ENCODE measurements at regions not wholly inside any gene's neighbourhood (a gene's known extent, or its start where the extent isn't known, plus 50 kb on each side); places are given as distances from the start of the nearest gene placed in this dataset.

- H3K27ac Mint-ChIP-seq: no peak overlapping the region
- no peak overlapping the region for H3K27ac ChIP-seq (ENCODE audit: low read depth, low read length)
- H3K4me1 ChIP-seq (ENCODE audit: insufficient read depth, low read length): no peaks in the 10 kb centered on the region
- peaks cover 7 to 32% of the 10 kb centered on the region in 2 donors for H3K27me3 Mint-ChIP-seq
- H3K36me3 Mint-ChIP-seq: no peaks in the 10 kb centered on the region
- H3K4me1 Mint-ChIP-seq: no peaks in the 10 kb centered on the region
- DNase-seq: no peak
- H3K4me3 Mint-ChIP-seq: no peak overlapping the region
- H3K36me3 ChIP-seq (ENCODE audit: insufficient read depth, low read length): no peaks in the 10 kb centered on the region
- CTCF ChIA-PET: no interaction called here
- POLR2A ChIA-PET: no interaction called here
- no peaks in the 10 kb centered on the region for H3K27me3 ChIP-seq (ENCODE audit: insufficient read depth, low read length, poor library complexity, severe bottlenecking)
- H3K9me3 Mint-ChIP-seq: no peaks in the 10 kb centered on the region
- H3K9me3 ChIP-seq (ENCODE audit: low read length): no peaks in the 10 kb centered on the region
- H3K4me3 ChIP-seq (ENCODE audit: low read length): no peak overlapping the region
Observed at GRCh38 chr7:36078816-36079360, 74.2 kb upstream of the EEPD1 start.

- Mint-ChIP-seq H3K27me3 (peaks cover 7 to 29% of the 10 kb centered on the region in 2 donors), H3K4me1 (no peaks in the 10 kb centered on the region), H3K4me3 (no peak overlapping the region), H3K36me3 (no peaks in the 10 kb centered on the region), H3K9me3 (no peaks in the 10 kb centered on the region), H3K27ac (no peak overlapping the region)
- CTCF ChIA-PET: no interaction called here
- no peak overlapping the region for H3K4me3 ChIP-seq (ENCODE audit: low read length)
- H3K9me3 ChIP-seq (ENCODE audit: low read length): no peaks in the 10 kb centered on the region
- H3K36me3 ChIP-seq (ENCODE audit: insufficient read depth, low read length): no peaks in the 10 kb centered on the region
- POLR2A ChIA-PET: no interaction called here
- H3K27ac ChIP-seq (ENCODE audit: low read depth, low read length): no peak overlapping the region
- no peak for DNase-seq
- no peaks in the 10 kb centered on the region for H3K27me3 ChIP-seq (ENCODE audit: insufficient read depth, low read length, poor library complexity, severe bottlenecking)
- H3K4me1 ChIP-seq (ENCODE audit: insufficient read depth, low read length): no peaks in the 10 kb centered on the region
Observed at GRCh38 chr7:36079446-36080025, 73.5 kb upstream of the EEPD1 start.

- CTCF ChIA-PET: no interaction called here
- Histone ChIP-seq H3K27ac (ENCODE audit: low read depth, low read length) (no peak overlapping the region), H3K27me3 (ENCODE audit: insufficient read depth, low read length, poor library complexity, severe bottlenecking) (no peaks in the 10 kb centered on the region), H3K9me3 (ENCODE audit: low read length) (no peaks in the 10 kb centered on the region), H3K4me1 (ENCODE audit: insufficient read depth, low read length) (no peaks in the 10 kb centered on the region), H3K36me3 (ENCODE audit: insufficient read depth, low read length) (no peaks in the 10 kb centered on the region), H3K4me3 (ENCODE audit: low read length) (no peak overlapping the region)
- Mint-ChIP-seq H3K27ac (no peak overlapping the region), H3K27me3 (peaks cover 6 to 29% of the 10 kb centered on the region in 2 donors), H3K4me1 (no peaks in the 10 kb centered on the region), H3K36me3 (no peaks in the 10 kb centered on the region), H3K9me3 (no peaks in the 10 kb centered on the region), H3K4me3 (no peak overlapping the region)
- no peak for DNase-seq
- POLR2A ChIA-PET: no interaction called here
Observed at GRCh38 chr7:36080843-36081242, 72.2 kb upstream of the EEPD1 start.

GRCh38 chr7:36082216-36082615, 70.8 kb upstream of the EEPD1 start:
- no peaks in the 10 kb centered on the region for H3K9me3 Mint-ChIP-seq
- Histone ChIP-seq H3K4me3 (ENCODE audit: low read length) (no peak overlapping the region), H3K36me3 (ENCODE audit: insufficient read depth, low read length) (no peaks in the 10 kb centered on the region), H3K4me1 (ENCODE audit: insufficient read depth, low read length) (no peaks in the 10 kb centered on the region), H3K27ac (ENCODE audit: low read depth, low read length) (no peak overlapping the region), H3K9me3 (ENCODE audit: low read length) (no peaks in the 10 kb centered on the region), H3K27me3 (ENCODE audit: insufficient read depth, low read length, poor library complexity, severe bottlenecking) (no peaks in the 10 kb centered on the region)
- CTCF ChIA-PET: no interaction called here
- H3K36me3 Mint-ChIP-seq: no peaks in the 10 kb centered on the region
- POLR2A ChIA-PET: no interaction called here
- no peak for DNase-seq
- no peaks in the 10 kb centered on the region for H3K4me1 Mint-ChIP-seq
- H3K27me3 Mint-ChIP-seq: peaks cover 6 to 29% of the 10 kb centered on the region in 2 donors
- H3K4me3 Mint-ChIP-seq: no peak overlapping the region
- H3K27ac Mint-ChIP-seq: no peak overlapping the region

- no peak overlapping the region for H3K27ac ChIP-seq (ENCODE audit: low read depth, low read length)
- no peaks in the 10 kb centered on the region for H3K4me1 ChIP-seq (ENCODE audit: insufficient read depth, low read length)
- H3K4me3 ChIP-seq (ENCODE audit: low read length): no peak overlapping the region
- Mint-ChIP-seq H3K9me3 (no peaks in the 10 kb centered on the region), H3K27me3 (peaks cover 6 to 25% of the 10 kb centered on the region in 2 donors), H3K27ac (no peak overlapping the region), H3K4me3 (no peak overlapping the region), H3K36me3 (no peaks in the 10 kb centered on the region), H3K4me1 (no peaks in the 10 kb centered on the region)
- CTCF ChIA-PET: no interaction called here
- H3K9me3 ChIP-seq (ENCODE audit: low read length): no peaks in the 10 kb centered on the region
- no peaks in the 10 kb centered on the region for H3K36me3 ChIP-seq (ENCODE audit: insufficient read depth, low read length)
- DNase-seq: no peak
- H3K27me3 ChIP-seq (ENCODE audit: insufficient read depth, low read length, poor library complexity, severe bottlenecking): no peaks in the 10 kb centered on the region
- POLR2A ChIA-PET: no interaction called here
Observed at GRCh38 chr7:36082910-36083309, 70.1 kb upstream of the EEPD1 start.

GRCh38 chr7:36083626-36084380, 69.3 kb upstream of the EEPD1 start:
- no peaks in the 10 kb centered on the region for H3K9me3 ChIP-seq (ENCODE audit: low read length)
- CTCF ChIA-PET: no interaction called here

GRCh38 chr7:36084485-36085091, 68.5 kb upstream of the EEPD1 start:
- no peak overlapping the region for H3K27ac ChIP-seq (ENCODE audit: low read depth, low read length)
- Mint-ChIP-seq H3K4me3 (peak overlapping the region in 1 of 7 donors; percentile 48), H3K36me3 (no peaks in the 10 kb centered on the region), H3K27ac (no peak overlapping the region), H3K4me1 (no peaks in the 10 kb centered on the region), H3K27me3 (peaks cover 6 to 22% of the 10 kb centered on the region in 2 donors), H3K9me3 (peaks cover 0 to 5% (median 0%) of the 10 kb centered on the region in 5 donors)
- ChIA-PET CTCF (no interaction called here), POLR2A (no interaction called here)
- H3K4me3 ChIP-seq (ENCODE audit: low read length): no peak overlapping the region
- no peaks in the 10 kb centered on the region for H3K27me3 ChIP-seq (ENCODE audit: insufficient read depth, low read length, poor library complexity, severe bottlenecking)
- H3K4me1 ChIP-seq (ENCODE audit: insufficient read depth, low read length): no peaks in the 10 kb centered on the region
- no peaks in the 10 kb centered on the region for H3K9me3 ChIP-seq (ENCODE audit: low read length)
- DNase-seq: no peak
- H3K36me3 ChIP-seq (ENCODE audit: insufficient read depth, low read length): no peaks in the 10 kb centered on the region

More at GRCh38 chr7:36083626-36084380, 69.3 kb upstream of the EEPD1 start:
- H3K27me3 ChIP-seq (ENCODE audit: insufficient read depth, low read length, poor library complexity, severe bottlenecking): no peaks in the 10 kb centered on the region
- Mint-ChIP-seq H3K27ac (no peak overlapping the region), H3K9me3 (peaks cover 0 to 5% (median 0%) of the 10 kb centered on the region in 5 donors), H3K27me3 (peaks cover 6 to 25% of the 10 kb centered on the region in 2 donors), H3K36me3 (no peaks in the 10 kb centered on the region), H3K4me1 (no peaks in the 10 kb centered on the region), H3K4me3 (no peak overlapping the region)
- H3K4me1 ChIP-seq (ENCODE audit: insufficient read depth, low read length): no peaks in the 10 kb centered on the region
- no peak overlapping the region for H3K27ac ChIP-seq (ENCODE audit: low read depth, low read length)
- no peak overlapping the region for H3K4me3 ChIP-seq (ENCODE audit: low read length)
- POLR2A ChIA-PET: no interaction called here
- no peaks in the 10 kb centered on the region for H3K36me3 ChIP-seq (ENCODE audit: insufficient read depth, low read length)
- no peak for DNase-seq

- Histone ChIP-seq H3K9me3 (ENCODE audit: low read length) (no peaks in the 10 kb centered on the region), H3K27me3 (ENCODE audit: insufficient read depth, low read length, poor library complexity, severe bottlenecking) (no peaks in the 10 kb centered on the region), H3K4me1 (ENCODE audit: insufficient read depth, low read length) (no peaks in the 10 kb centered on the region), H3K36me3 (ENCODE audit: insufficient read depth, low read length) (no peaks in the 10 kb centered on the region), H3K27ac (ENCODE audit: low read depth, low read length) (no peak overlapping the region), H3K4me3 (ENCODE audit: low read length) (no peak overlapping the region)
- peaks cover 0 to 5% (median under 1%) of the 10 kb centered on the region in 5 donors for H3K9me3 Mint-ChIP-seq
- no peak overlapping the region for H3K27ac Mint-ChIP-seq
- peaks cover 6 to 21% of the 10 kb centered on the region in 2 donors for H3K27me3 Mint-ChIP-seq
- peaks cover 0 to 3% (median 0%) of the 10 kb centered on the region in 3 donors for H3K36me3 Mint-ChIP-seq
- ChIA-PET CTCF (no interaction called here), POLR2A (no interaction called here)
- no peak for DNase-seq
- no peak overlapping the region for H3K4me3 Mint-ChIP-seq
- H3K4me1 Mint-ChIP-seq: no peaks in the 10 kb centered on the region
Observed at GRCh38 chr7:36085096-36085495, 68.0 kb upstream of the EEPD1 start.
